DND-41 (cell line): ENCODE measurements at regions not wholly inside any gene's neighbourhood (a gene's known extent, or its start where the extent isn't known, plus 50 kb on each side); places are given as distances from the start of the nearest gene placed in this dataset.

Experiments used
- ATAC-seq: fragments of 200-7000 bp; cut with Tn5 transposase; 3 replicates; pipeline ENCODE4 v1.9.1; 2021; ENCODE audit warnings: low read depth; ENCODE audit not compliant: insufficient read depth
- DNase-seq: peaks from one replicate; pipeline ENCODE4 v3.0.0-alpha.2; 2020
- H2AFZ ChIP-seq: 2 replicates; pipeline ENCODE4 v1.6.0; 2012; ENCODE audit warnings: low read depth, low read length
- H3K27ac ChIP-seq: 2 replicates; pipeline ENCODE4 v1.5.1; 2012; ENCODE audit warnings: low read length, inconsistent platforms
- H3K27me3 ChIP-seq: fragments of 200-600 bp; sonication (generic); 2 replicates; pipeline ENCODE4 v1.6.0; 2012; ENCODE audit warnings: low read length, mild to moderate bottlenecking, inconsistent platforms; ENCODE audit not compliant: insufficient read depth, poor library complexity
- H3K36me3 ChIP-seq: 2 replicates; pipeline ENCODE4 v1.5.1; 2012; ENCODE audit warnings: low read length, inconsistent platforms; ENCODE audit not compliant: insufficient read depth
- H3K4me1 ChIP-seq: 2 replicates; pipeline ENCODE4 v1.5.1; 2012; ENCODE audit warnings: mild to moderate bottlenecking, low read length; ENCODE audit not compliant: insufficient read depth
- H3K4me2 ChIP-seq: 2 replicates; pipeline ENCODE4 v1.6.0; 2012; ENCODE audit warnings: mild to moderate bottlenecking, moderate library complexity, low read length, inconsistent platforms; ENCODE audit not compliant: insufficient read depth
- H3K4me3 ChIP-seq, 2 experiments: fragments of 200-600 bp in 1 of 2; shearing (Covaris generic) in 1 of 2; 2 replicates each; pipeline ENCODE4 v1.5.1; 2012 to 2016; ENCODE audit warnings: inconsistent platforms in 2 of 2, low read length in 2 of 2, mild to moderate bottlenecking in 2 of 2, low read depth in 1 of 2, moderate library complexity in 1 of 2
- H3K79me2 ChIP-seq: 2 replicates; pipeline ENCODE4 v1.6.0; 2012; ENCODE audit warnings: low read length, inconsistent platforms; ENCODE audit not compliant: insufficient read depth
- H3K9ac ChIP-seq: 2 replicates; pipeline ENCODE4 v1.6.0; 2012; ENCODE audit warnings: low read depth, mild to moderate bottlenecking, inconsistent platforms, low read length, moderate library complexity
- H3K9me3 ChIP-seq: 2 replicates; pipeline ENCODE4 v1.5.1; 2012; ENCODE audit warnings: low read length, moderate library complexity, mild to moderate bottlenecking, inconsistent platforms; ENCODE audit not compliant: insufficient read depth, severe bottlenecking
- H4K20me1 ChIP-seq: 2 replicates; pipeline ENCODE4 v1.6.0; 2012; ENCODE audit warnings: low read length; ENCODE audit not compliant: insufficient read depth
- EZH2 ChIP-seq: IDR thresholded peaks from 3 replicates; pipeline ENCODE4 v1.6.1; 2012; ENCODE audit warnings: borderline replicate concordance, low read depth, mild to moderate bottlenecking, moderate library complexity, low read length, inconsistent platforms; ENCODE audit not compliant: severe bottlenecking
- TF ChIP-seq, protein P1 (sequence below): IDR thresholded peaks from 2 replicates; pipeline ENCODE4 v1.5.1; 2012; ENCODE audit warnings: borderline replicate concordance, low read length, moderate library complexity, mild to moderate bottlenecking; ENCODE audit not compliant: poor library complexity, severe bottlenecking; ENCODE audit errors: extremely low read depth

DNA sequence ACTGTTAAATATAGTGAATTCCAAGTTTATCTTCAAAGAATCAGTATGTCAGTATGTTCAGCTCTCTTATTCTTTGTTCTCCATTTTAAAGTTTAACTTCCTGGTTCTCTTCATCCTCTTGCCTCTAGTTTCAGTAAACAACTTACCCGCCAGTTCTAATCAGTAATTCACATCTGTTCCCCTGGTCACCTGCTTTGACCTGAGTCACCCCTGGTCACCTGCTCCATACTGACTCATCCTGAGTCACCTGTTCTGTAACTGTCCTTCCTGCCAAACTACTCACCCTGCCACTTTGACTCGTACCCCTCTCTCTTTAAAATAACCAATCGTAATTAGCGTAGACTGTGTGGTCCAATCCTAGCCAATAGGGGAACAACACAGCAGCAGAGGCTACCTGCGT, 992.7 kb upstream of the HS3ST1 start:
- Histone ChIP-seq H3K9ac (no peak overlapping the region), H3K36me3 (no peaks in the 10 kb centered on the region), H3K4me2 (no peak overlapping the region), H3K79me2 (no peaks in the 10 kb centered on the region), H3K27me3 (no peaks in the 10 kb centered on the region), H3K4me3 (no peak overlapping the region), H3K9me3 (no peaks in the 10 kb centered on the region), H3K4me1 (no peaks in the 10 kb centered on the region), H4K20me1 (no peaks in the 10 kb centered on the region), H3K27ac (no peak overlapping the region), H2AFZ (no peak overlapping the region)
- TF ChIP-seq, protein P1, sequence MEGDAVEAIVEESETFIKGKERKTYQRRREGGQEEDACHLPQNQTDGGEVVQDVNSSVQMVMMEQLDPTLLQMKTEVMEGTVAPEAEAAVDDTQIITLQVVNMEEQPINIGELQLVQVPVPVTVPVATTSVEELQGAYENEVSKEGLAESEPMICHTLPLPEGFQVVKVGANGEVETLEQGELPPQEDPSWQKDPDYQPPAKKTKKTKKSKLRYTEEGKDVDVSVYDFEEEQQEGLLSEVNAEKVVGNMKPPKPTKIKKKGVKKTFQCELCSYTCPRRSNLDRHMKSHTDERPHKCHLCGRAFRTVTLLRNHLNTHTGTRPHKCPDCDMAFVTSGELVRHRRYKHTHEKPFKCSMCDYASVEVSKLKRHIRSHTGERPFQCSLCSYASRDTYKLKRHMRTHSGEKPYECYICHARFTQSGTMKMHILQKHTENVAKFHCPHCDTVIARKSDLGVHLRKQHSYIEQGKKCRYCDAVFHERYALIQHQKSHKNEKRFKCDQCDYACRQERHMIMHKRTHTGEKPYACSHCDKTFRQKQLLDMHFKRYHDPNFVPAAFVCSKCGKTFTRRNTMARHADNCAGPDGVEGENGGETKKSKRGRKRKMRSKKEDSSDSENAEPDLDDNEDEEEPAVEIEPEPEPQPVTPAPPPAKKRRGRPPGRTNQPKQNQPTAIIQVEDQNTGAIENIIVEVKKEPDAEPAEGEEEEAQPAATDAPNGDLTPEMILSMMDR = no peak
- TF ChIP-seq EZH2 = no peak
- DNase-seq (no peak), ATAC-seq (no peak)

DNA sequence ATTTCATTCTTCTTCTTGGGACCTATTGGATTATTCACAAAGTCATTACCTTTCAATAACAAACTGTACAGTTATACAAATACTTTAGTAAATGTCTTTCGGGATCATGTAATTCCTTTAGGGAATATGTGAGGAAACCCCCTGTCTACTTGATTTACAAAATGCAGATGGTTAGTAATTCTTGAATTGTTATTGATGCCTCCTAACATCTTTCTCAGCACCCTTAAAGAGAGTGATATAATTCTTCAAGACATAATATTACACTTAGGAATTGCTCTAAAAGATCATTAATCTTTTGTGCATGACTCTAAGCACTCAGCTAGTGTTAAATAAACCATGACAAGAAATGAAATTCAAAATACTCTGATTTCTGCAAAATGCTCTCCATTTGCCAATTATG, 988.1 kb upstream of the HS3ST1 start:
- Histone ChIP-seq H3K9me3 (no peaks in the 10 kb centered on the region), H3K4me2 (no peak overlapping the region), H3K27me3 (no peaks in the 10 kb centered on the region), H3K36me3 (no peaks in the 10 kb centered on the region), H2AFZ (no peak overlapping the region), H3K9ac (no peak overlapping the region), H3K27ac (no peak overlapping the region), H3K79me2 (no peaks in the 10 kb centered on the region), H3K4me3 (no peak overlapping the region), H3K4me1 (no peaks in the 10 kb centered on the region), H4K20me1 (no peaks in the 10 kb centered on the region)
- DNase-seq (no peak), ATAC-seq (no peak)
- TF ChIP-seq, protein P1 = no peak
- TF ChIP-seq EZH2 = no peak

DNA sequence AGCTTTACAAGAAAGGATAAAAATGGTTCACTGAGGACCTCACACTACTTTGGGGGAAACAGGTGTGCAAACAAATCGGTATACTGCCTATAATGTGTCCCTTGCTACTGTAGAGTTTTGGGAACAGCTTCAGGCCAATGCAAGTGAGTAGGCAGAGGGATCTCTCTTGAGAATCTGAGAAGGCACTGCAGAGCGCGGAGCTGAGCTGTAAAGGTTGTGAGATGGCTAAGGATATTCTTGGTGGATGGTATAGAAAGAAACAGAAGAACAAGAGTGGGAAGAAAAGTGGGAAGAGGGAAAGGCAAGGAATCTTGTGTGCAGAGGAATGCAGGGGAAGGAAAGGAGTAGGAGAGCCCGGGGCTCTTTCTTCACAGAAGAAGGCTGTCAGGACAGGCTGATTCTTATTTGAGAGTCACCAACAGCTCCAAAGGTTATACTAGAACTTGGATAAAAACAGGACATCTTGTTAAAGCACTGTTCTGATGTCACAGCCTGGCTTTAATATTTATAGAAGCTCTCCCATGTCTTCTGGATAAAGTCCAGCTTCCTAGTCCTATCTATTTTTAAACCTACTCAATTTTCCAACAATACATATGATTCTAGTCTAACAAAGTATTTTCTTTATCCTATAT, 985.6 kb upstream of the HS3ST1 start:
- DNase-seq (no peak), ATAC-seq (no peak)
- TF ChIP-seq EZH2 = no peak
- TF ChIP-seq, protein P1 = no peak
- no peaks in the 10 kb centered on the region for H3K36me3 ChIP-seq
- H3K4me1 ChIP-seq = no peaks in the 10 kb centered on the region
- H3K27ac ChIP-seq = no peak overlapping the region
- no peaks in the 10 kb centered on the region for H3K79me2 ChIP-seq
- H4K20me1 ChIP-seq = no peaks in the 10 kb centered on the region
- no peaks in the 10 kb centered on the region for H3K9me3 ChIP-seq
- no peak overlapping the region for H3K9ac ChIP-seq
- no peak overlapping the region for H3K4me2 ChIP-seq
- H3K4me3 ChIP-seq = no peak overlapping the region
- no peak overlapping the region for H2AFZ ChIP-seq
- H3K27me3 ChIP-seq = no peaks in the 10 kb centered on the region

DNA sequence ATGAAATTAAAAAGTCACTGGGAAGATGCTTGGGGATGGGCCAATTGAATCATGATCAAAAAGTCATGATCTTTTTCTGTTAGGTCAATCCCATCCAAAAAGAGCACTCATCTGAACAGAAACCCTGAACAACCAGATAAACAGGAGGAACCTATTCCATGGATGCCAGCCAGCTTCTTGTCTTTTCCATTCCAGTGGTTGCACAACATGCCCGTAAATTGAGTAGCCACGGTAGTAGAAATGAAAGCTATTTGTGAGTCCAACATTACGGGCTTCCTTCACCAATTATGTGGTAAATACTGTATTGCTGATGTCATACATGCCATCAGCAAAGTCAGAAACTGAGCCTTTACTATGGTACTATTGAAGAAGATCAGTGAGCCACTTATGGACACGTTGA, 982.4 kb upstream of the HS3ST1 start:
- H3K79me2 ChIP-seq = no peaks in the 10 kb centered on the region
- H3K27me3 ChIP-seq = no peaks in the 10 kb centered on the region
- no peak for DNase-seq
- no peak for ATAC-seq
- no peak overlapping the region for H3K4me3 ChIP-seq
- H3K36me3 ChIP-seq = no peaks in the 10 kb centered on the region
- no peak overlapping the region for H2AFZ ChIP-seq
- H3K4me1 ChIP-seq = no peaks in the 10 kb centered on the region
- H3K9me3 ChIP-seq = no peaks in the 10 kb centered on the region
- TF ChIP-seq, protein P1 = no peak
- TF ChIP-seq EZH2 = no peak
- no peaks in the 10 kb centered on the region for H4K20me1 ChIP-seq
- H3K27ac ChIP-seq = no peak overlapping the region
- no peak overlapping the region for H3K4me2 ChIP-seq
- H3K9ac ChIP-seq = no peak overlapping the region
